ENCODE measurements at regions not wholly inside any gene's neighbourhood (a gene's known extent, or its start where the extent isn't known, plus 50 kb on each side); places are given as distances from the start of the nearest gene placed in this dataset.
A peak's percentile ranks its signal among the peaks of the same experiment; 100 is the strongest.
"Not testable (repeated sequence)": the region's sequence is repeated elsewhere in the genome, so short reads cannot be mapped to it uniquely, and the experiment has no call there.

DNA sequence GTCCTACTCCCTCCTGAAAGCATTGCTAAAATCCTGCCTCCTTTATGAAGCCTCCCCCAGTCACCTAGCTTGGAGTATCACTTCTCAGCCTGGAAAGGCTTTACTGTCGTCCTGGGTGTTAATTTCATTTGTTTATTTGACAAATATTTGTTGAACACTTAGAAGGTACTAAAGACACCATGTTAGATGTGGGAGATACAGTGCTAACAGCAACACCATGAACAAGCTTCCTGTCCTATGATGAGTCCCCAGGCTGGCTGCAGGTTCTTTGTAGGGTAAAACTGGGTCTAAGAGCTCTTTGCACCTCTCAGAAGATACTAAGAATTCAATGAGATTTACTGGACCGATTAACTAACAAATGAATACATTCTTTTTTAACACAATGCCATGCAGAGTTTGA lies 109.2 kb upstream of the TMEM170B start:
- H3K4me1 Mint-ChIP-seq, result peaks cover 46% of the 10 kb centered on the region
- no peak for DNase-seq
- no peak overlapping the region for H3K4me3 Mint-ChIP-seq
- H3K27ac Mint-ChIP-seq, result peak overlapping the region; percentile 34
- H3K9me3 Mint-ChIP-seq, result no peaks in the 10 kb centered on the region
- intact Hi-C loops (cut with micrococcal nuclease), result no loop called here
- H3K36me3 Mint-ChIP-seq (ENCODE audit: low read depth), result no peaks in the 10 kb centered on the region
- H3K27me3 Mint-ChIP-seq, result no peaks in the 10 kb centered on the region

- intact Hi-C loops (cut with micrococcal nuclease), result no loop called here
- DNase-seq, result peak; percentile 48
- no peaks in the 10 kb centered on the region for H3K27me3 Mint-ChIP-seq
- no peaks in the 10 kb centered on the region for H3K36me3 Mint-ChIP-seq (ENCODE audit: low read depth)
- no peaks in the 10 kb centered on the region for H3K9me3 Mint-ChIP-seq
- peaks cover 48% of the 10 kb centered on the region for H3K4me1 Mint-ChIP-seq
- no peak overlapping the region for H3K27ac Mint-ChIP-seq
- H3K4me3 Mint-ChIP-seq, result no peak overlapping the region
These were observed 109.8 kb upstream of the TMEM170B start for GRCh38 chr6:11427723-11428245.

- no peaks in the 10 kb centered on the region for H3K27me3 Mint-ChIP-seq
- DNase-seq, result peak; percentile 52
- H3K36me3 Mint-ChIP-seq (ENCODE audit: low read depth), result no peaks in the 10 kb centered on the region
- no peaks in the 10 kb centered on the region for H3K9me3 Mint-ChIP-seq
- H3K4me3 Mint-ChIP-seq, result no peak overlapping the region
- H3K4me1 Mint-ChIP-seq, result peaks cover 51% of the 10 kb centered on the region
- H3K27ac Mint-ChIP-seq, result no peak overlapping the region
- intact Hi-C loops (cut with micrococcal nuclease), result no loop called here
These were observed 110.3 kb upstream of the TMEM170B start for GRCh38 chr6:11427091-11427722.

DNA sequence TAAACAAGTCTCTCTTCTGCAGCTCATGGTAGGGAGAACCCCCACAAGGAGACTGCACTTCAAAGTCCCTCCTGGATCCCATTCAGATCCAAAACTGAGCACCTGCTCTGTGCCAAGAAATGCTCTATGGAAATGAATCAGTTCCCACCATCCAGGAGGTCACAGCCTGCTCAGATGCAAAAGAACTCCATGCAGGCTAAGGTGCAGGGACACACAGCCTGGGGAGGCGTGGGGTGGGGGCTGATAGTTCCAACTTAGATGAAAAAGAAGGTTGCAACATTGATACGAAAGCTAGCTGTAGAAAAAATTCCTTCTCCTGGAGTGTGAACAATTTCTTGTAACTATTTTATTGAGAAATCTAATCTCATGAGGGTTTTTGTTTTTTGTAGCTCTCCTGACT lies 111.0 kb upstream of the TMEM170B start:
- intact Hi-C loops (cut with micrococcal nuclease), result no loop called here
- no peaks in the 10 kb centered on the region for H3K9me3 Mint-ChIP-seq
- H3K4me1 Mint-ChIP-seq, result peaks cover 56% of the 10 kb centered on the region
- DNase-seq, result peak; percentile 49
- no peak overlapping the region for H3K27ac Mint-ChIP-seq
- no peaks in the 10 kb centered on the region for H3K27me3 Mint-ChIP-seq
- H3K36me3 Mint-ChIP-seq (ENCODE audit: low read depth), result no peaks in the 10 kb centered on the region
- H3K4me3 Mint-ChIP-seq, result no peak overlapping the region

- no peaks in the 10 kb centered on the region for H3K27me3 Mint-ChIP-seq
- no peak overlapping the region for H3K4me3 Mint-ChIP-seq
- H3K27ac Mint-ChIP-seq, result no peak overlapping the region
- peaks cover 58% of the 10 kb centered on the region for H3K4me1 Mint-ChIP-seq
- no peaks in the 10 kb centered on the region for H3K9me3 Mint-ChIP-seq
- DNase-seq, result no peak
- intact Hi-C loops (cut with micrococcal nuclease), result no loop called here
- H3K36me3 Mint-ChIP-seq (ENCODE audit: low read depth), result no peaks in the 10 kb centered on the region
These were observed 111.7 kb upstream of the TMEM170B start for GRCh38 chr6:11425876-11426275.

DNA sequence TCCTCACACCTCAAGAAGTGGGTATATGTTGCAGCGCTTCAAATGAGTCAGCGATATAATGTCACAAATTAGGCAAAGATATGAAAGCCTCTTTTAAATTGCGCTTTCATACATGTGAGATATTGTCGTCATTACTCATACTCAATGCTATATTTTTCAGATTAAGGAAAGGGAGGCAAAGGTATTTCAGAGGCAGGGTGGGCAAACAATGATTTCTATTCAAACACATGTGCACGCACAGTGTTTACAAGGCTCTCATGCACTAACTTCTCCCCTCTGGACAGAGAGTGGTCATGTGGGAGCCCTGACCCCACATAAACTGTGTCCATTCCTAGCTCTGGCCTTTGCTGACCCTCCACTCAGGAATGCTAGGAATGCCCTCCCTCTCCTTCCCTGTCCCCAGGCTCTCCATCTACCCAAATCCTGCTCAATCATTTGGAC lies 112.1 kb upstream of the TMEM170B start:
- Mint-ChIP-seq H3K4me1 (peaks cover 60% of the 10 kb centered on the region), H3K4me3 (no peak overlapping the region), H3K36me3 (ENCODE audit: low read depth) (no peaks in the 10 kb centered on the region)

GRCh38 chr6:11424395-11425034 lies 113.0 kb upstream of the TMEM170B start:
- Mint-ChIP-seq H3K4me3 (no peak overlapping the region), H3K4me1 (peaks cover 57% of the 10 kb centered on the region), H3K36me3 (ENCODE audit: low read depth) (no peaks in the 10 kb centered on the region), H3K27ac (peak overlapping the region; percentile 72), H3K9me3 (no peaks in the 10 kb centered on the region), H3K27me3 (no peaks in the 10 kb centered on the region)
- DNase-seq, result peak; percentile 48
- intact Hi-C loops (cut with micrococcal nuclease), result no loop called here

More for the DNA sequence above, 112.1 kb upstream of the TMEM170B start:
- DNase-seq, result no peak
- H3K27ac Mint-ChIP-seq, result no peak overlapping the region
- H3K9me3 Mint-ChIP-seq, result no peaks in the 10 kb centered on the region
- intact Hi-C loops (cut with micrococcal nuclease), result no loop called here
- no peaks in the 10 kb centered on the region for H3K27me3 Mint-ChIP-seq

GRCh38 chr6:11423667-11424066 lies 113.9 kb upstream of the TMEM170B start:
- intact Hi-C loops (cut with micrococcal nuclease), result loop anchor here (1.0 to 2.0 kb wide), 5 partner anchors 10 to 73 kb away; no protein-coding TSS in a partner anchor
- peak; percentile 53 for DNase-seq
- Mint-ChIP-seq H3K4me1 (peaks cover 49% of the 10 kb centered on the region), H3K27ac (peak overlapping the region; percentile 86), H3K9me3 (no peaks in the 10 kb centered on the region), H3K4me3 (peak overlapping the region; percentile 58), H3K27me3 (no peaks in the 10 kb centered on the region), H3K36me3 (ENCODE audit: low read depth) (no peaks in the 10 kb centered on the region)

- peak overlapping the region; percentile 86 for H3K27ac Mint-ChIP-seq
- no peaks in the 10 kb centered on the region for H3K27me3 Mint-ChIP-seq
- no peaks in the 10 kb centered on the region for H3K9me3 Mint-ChIP-seq
- peaks cover 43% of the 10 kb centered on the region for H3K4me1 Mint-ChIP-seq
- H3K36me3 Mint-ChIP-seq (ENCODE audit: low read depth), result no peaks in the 10 kb centered on the region
- DNase-seq, result peak; percentile 54
- intact Hi-C loops (cut with micrococcal nuclease), result loop anchor here (1.0 to 2.0 kb wide), 5 partner anchors 10 to 73 kb away; no protein-coding TSS in a partner anchor
- peak overlapping the region; percentile 58 for H3K4me3 Mint-ChIP-seq
These were observed 114.5 kb upstream of the TMEM170B start for GRCh38 chr6:11423072-11423471.

- intact Hi-C loops (cut with micrococcal nuclease), result no loop called here
- DNase-seq, result no peak
- H3K4me1 Mint-ChIP-seq, result peaks cover 41% of the 10 kb centered on the region
These were observed 117.6 kb upstream of the TMEM170B start for GRCh38 chr6:11419763-11420453.

GRCh38 chr6:11418290-11418905 lies 119.2 kb upstream of the TMEM170B start:
- no peaks in the 10 kb centered on the region for H3K36me3 Mint-ChIP-seq (ENCODE audit: low read depth)
- no peak overlapping the region for H3K4me3 Mint-ChIP-seq
- H3K27me3 Mint-ChIP-seq, result no peaks in the 10 kb centered on the region
- H3K27ac Mint-ChIP-seq, result no peak overlapping the region
- peaks cover 39% of the 10 kb centered on the region for H3K4me1 Mint-ChIP-seq
- DNase-seq, result no peak
- peaks cover 3% of the 10 kb centered on the region for H3K9me3 Mint-ChIP-seq
- intact Hi-C loops (cut with micrococcal nuclease), result no loop called here

More at GRCh38 chr6:11419763-11420453, 117.6 kb upstream of the TMEM170B start:
- Mint-ChIP-seq H3K27me3 (no peaks in the 10 kb centered on the region), H3K27ac (no peak overlapping the region), H3K36me3 (ENCODE audit: low read depth) (no peaks in the 10 kb centered on the region), H3K9me3 (peaks cover 3% of the 10 kb centered on the region), H3K4me3 (no peak overlapping the region)

DNA sequence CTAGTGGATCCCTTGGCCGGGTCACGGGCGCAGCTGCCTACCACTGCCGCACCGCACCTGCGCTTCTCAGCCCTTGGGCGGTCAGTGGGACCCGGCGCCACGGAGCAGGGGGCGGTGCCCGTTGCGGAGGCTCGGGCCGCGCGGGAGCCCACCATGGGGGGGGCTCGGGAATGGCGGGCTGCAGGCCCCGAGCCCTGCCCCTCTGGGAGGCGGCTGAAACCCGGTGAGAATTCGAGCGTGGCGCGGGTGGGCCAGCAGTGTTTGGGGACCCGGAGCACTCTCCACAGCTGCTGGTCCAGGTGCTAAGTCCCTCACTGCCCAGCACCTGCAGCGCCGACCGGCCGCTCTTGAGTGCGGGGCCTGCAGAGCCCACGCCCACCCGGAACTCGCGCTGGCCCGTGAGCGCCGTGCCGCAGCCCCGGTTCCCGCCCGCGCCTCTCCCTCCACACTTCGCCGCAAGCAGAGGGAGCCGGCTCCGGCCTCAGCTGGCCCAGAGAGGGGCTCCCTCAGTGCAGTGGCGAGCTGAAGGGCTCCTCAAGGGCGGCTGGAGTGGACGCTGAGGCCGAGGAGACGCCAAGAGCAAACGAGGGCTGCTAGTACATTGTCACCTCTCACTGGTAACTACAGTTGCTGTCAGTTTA lies 120.5 kb upstream of the TMEM170B start:
- no peak for DNase-seq
- no peaks in the 10 kb centered on the region for H3K36me3 Mint-ChIP-seq (ENCODE audit: low read depth)
- no peaks in the 10 kb centered on the region for H3K27me3 Mint-ChIP-seq
- H3K4me1 Mint-ChIP-seq, result peaks cover 41% of the 10 kb centered on the region
- intact Hi-C loops (cut with micrococcal nuclease), result no loop called here
- H3K9me3 Mint-ChIP-seq, result peaks cover 3% of the 10 kb centered on the region
- H3K27ac Mint-ChIP-seq, result no peak overlapping the region
- no peak overlapping the region for H3K4me3 Mint-ChIP-seq

- intact Hi-C loops (cut with micrococcal nuclease), result not testable (repeated sequence)
- H3K4me1 Mint-ChIP-seq, result peaks cover 39% of the 10 kb centered on the region
These were observed 121.2 kb upstream of the TMEM170B start for GRCh38 chr6:11416099-11416935.

More at GRCh38 chr6:11416099-11416935, 121.2 kb upstream of the TMEM170B start:
- H3K9me3 Mint-ChIP-seq; H3K27me3 Mint-ChIP-seq; H3K36me3 Mint-ChIP-seq (ENCODE audit: low read depth); DNase-seq; H3K4me3 Mint-ChIP-seq: not testable (repeated sequence)
- H3K27ac Mint-ChIP-seq, result peak overlapping the region; percentile 10
